ENCODE measurements at regions not wholly inside any gene's neighbourhood (a gene's known extent, or its start where the extent isn't known, plus 50 kb on each side); places are given as distances from the start of the nearest gene placed in this dataset.

DNA sequence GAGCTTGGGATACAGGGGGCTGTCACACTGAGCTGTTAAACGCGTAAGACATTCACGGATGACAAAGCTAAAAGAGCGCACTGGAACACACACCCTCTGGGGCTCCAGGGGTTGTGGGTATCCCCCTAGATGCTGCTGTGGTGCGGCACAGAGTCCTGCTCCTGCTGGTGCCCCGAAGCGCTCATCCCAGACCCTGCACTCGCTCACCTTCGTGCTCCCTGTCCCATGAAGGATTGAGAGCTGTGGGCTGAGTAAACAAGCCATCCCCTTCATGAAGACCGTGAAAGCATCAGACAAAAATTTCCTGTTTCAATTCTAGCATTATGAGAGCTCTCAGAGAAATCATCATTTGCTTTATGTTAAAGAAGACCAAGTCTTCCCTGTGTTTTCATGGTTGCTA lies 463.5 kb upstream of the ADGRL2 start (continued):
- no peak for TF ChIP-seq CREB1 (IDR thresholded peaks at IDR 0.05)
- no peak for TF ChIP-seq POLR2AphosphoS5 (IDR thresholded peaks at IDR 0.05; ENCODE audit: low read depth, low read length)
- TF ChIP-seq POU5F1 (IDR thresholded peaks at IDR 0.05; ENCODE audit: low read depth, low read length), result no peak
- TF ChIP-seq GABPA (IDR thresholded peaks at IDR 0.05; ENCODE audit: borderline replicate concordance, insufficient read depth, low read length), result no peak
- no peak for TF ChIP-seq SP1 (IDR thresholded peaks at IDR 0.05; ENCODE audit: low read depth, low read length)
- TF ChIP-seq, protein P1, sequence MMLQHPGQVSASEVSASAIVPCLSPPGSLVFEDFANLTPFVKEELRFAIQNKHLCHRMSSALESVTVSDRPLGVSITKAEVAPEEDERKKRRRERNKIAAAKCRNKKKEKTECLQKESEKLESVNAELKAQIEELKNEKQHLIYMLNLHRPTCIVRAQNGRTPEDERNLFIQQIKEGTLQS (IDR thresholded peaks at IDR 0.05; ENCODE audit: insufficient read depth, low read depth, low read length), result no peak
- no peak for TF ChIP-seq JUND (IDR thresholded peaks at IDR 0.05; ENCODE audit: low read length)

Data from H1 (cell line).